Glutamatergic neuron (in vitro differentiated cells): ENCODE measurements at regions not wholly inside any gene's neighbourhood (a gene's known extent, or its start where the extent isn't known, plus 50 kb on each side); places are given as distances from the start of the nearest gene placed in this dataset.

Experiments used
- DNase-seq: peaks from one replicate; pipeline ENCODE4 v3.0.0; 2022
- H3K27ac Mint-ChIP-seq: one replicate; pipeline ENCODE4 v1.8.0; 2020; ENCODE audit warnings: mild to moderate bottlenecking, mixed read lengths, inconsistent platforms; ENCODE audit not compliant: unreplicated experiment
- H3K27me3 Mint-ChIP-seq: one replicate; pipeline ENCODE4 v1.8.0; 2020; ENCODE audit warnings: mild to moderate bottlenecking, moderate library complexity, mixed read lengths, inconsistent platforms; ENCODE audit not compliant: unreplicated experiment
- H3K36me3 Mint-ChIP-seq: one replicate; pipeline ENCODE4 v1.8.0; 2020; ENCODE audit warnings: mild to moderate bottlenecking, mixed read lengths, inconsistent platforms; ENCODE audit not compliant: unreplicated experiment
- H3K4me1 Mint-ChIP-seq: one replicate; pipeline ENCODE4 v1.8.0; 2020; ENCODE audit warnings: mild to moderate bottlenecking, low read depth, mixed read lengths, inconsistent platforms; ENCODE audit not compliant: unreplicated experiment
- H3K4me3 Mint-ChIP-seq: one replicate; pipeline ENCODE4 v1.8.0; 2020; ENCODE audit warnings: mild to moderate bottlenecking, mixed read lengths, inconsistent platforms; ENCODE audit not compliant: unreplicated experiment
- H3K9me3 Mint-ChIP-seq: one replicate; pipeline ENCODE4 v1.8.0; 2020; ENCODE audit warnings: mild to moderate bottlenecking, moderate library complexity, mixed read lengths, inconsistent platforms; ENCODE audit not compliant: unreplicated experiment
- TF ChIP-seq, protein P1 (sequence below): fragments of 200-600 bp; sonication (generic); IDR thresholded peaks from one replicate; pipeline ENCODE4 v1.5.0; 2021; ENCODE audit not compliant: partially characterized antibody, unreplicated experiment

DNA sequence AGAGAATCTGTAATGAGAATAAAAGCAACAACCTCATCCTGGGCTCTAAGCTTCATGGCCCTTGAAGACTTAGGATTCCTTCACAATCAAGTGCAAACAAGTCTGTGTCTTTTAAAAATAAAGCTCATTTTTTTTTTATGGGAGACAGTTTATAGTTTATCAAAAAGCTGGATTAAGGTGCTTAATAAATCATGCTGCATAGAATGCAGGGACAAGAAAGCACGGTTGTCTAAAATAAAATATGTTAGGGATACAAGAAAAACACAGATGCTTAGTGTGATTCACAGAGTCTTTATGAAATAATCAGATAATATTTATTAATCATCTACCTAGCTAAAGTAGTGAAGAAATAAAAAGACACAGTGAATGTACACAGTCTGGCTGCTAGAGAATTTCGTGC lies 2045.9 kb upstream of the WWC1 start:
- Mint-ChIP-seq H3K36me3 (no peaks in the 10 kb centered on the region), H3K27ac (no peak overlapping the region), H3K9me3 (no peaks in the 10 kb centered on the region), H3K4me1 (no peaks in the 10 kb centered on the region), H3K4me3 (no peak overlapping the region), H3K27me3 (no peaks in the 10 kb centered on the region)
- no peak for DNase-seq
- TF ChIP-seq, protein P1, sequence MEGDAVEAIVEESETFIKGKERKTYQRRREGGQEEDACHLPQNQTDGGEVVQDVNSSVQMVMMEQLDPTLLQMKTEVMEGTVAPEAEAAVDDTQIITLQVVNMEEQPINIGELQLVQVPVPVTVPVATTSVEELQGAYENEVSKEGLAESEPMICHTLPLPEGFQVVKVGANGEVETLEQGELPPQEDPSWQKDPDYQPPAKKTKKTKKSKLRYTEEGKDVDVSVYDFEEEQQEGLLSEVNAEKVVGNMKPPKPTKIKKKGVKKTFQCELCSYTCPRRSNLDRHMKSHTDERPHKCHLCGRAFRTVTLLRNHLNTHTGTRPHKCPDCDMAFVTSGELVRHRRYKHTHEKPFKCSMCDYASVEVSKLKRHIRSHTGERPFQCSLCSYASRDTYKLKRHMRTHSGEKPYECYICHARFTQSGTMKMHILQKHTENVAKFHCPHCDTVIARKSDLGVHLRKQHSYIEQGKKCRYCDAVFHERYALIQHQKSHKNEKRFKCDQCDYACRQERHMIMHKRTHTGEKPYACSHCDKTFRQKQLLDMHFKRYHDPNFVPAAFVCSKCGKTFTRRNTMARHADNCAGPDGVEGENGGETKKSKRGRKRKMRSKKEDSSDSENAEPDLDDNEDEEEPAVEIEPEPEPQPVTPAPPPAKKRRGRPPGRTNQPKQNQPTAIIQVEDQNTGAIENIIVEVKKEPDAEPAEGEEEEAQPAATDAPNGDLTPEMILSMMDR: no peak

DNA sequence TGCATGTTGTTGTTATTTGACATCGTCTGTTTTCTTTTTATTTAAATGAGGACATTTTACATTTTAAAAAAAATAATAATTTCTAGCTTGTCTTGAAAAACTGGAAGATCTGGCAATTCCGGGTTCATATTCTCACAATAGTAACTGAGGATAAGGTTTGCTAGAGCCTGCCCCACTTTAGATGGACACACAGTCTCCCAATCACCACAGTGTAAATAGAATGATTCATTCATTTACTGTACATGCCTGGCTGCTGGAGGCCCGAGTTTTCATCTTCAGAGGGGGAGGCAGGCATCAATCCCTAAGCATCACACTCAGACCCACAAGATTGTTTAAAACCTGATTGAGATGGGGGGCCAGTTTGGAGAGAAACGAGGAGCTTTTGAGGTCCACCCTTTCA lies 2039.7 kb upstream of the WWC1 start:
- Mint-ChIP-seq H3K27ac (no peak overlapping the region), H3K9me3 (no peaks in the 10 kb centered on the region), H3K4me3 (no peak overlapping the region), H3K36me3 (no peaks in the 10 kb centered on the region), H3K4me1 (no peaks in the 10 kb centered on the region), H3K27me3 (no peaks in the 10 kb centered on the region)
- TF ChIP-seq, protein P1: no peak
- no peak for DNase-seq

DNA sequence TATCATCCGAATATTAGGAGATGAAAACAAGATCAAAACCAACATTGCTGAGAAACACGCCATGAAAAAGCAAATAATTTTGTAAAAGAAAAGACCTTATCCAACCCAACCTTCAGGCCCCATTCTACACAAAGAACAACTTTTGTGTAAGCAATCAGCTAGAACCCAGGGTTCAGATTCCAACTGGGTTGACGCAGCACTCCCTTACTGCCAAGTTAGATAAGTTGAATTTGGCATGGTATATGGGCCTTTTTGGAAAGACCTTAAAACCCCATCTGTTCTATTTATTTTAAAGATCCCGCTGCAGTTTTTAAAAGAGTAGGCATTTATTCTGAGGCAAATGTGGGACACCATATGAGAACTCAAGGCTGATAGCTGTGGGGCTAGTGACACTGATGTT lies 2033.8 kb upstream of the WWC1 start:
- no peak overlapping the region for H3K27ac Mint-ChIP-seq
- no peaks in the 10 kb centered on the region for H3K27me3 Mint-ChIP-seq
- no peaks in the 10 kb centered on the region for H3K4me1 Mint-ChIP-seq
- no peak overlapping the region for H3K4me3 Mint-ChIP-seq
- H3K36me3 Mint-ChIP-seq: no peaks in the 10 kb centered on the region
- DNase-seq: no peak
- TF ChIP-seq, protein P1: no peak
- no peaks in the 10 kb centered on the region for H3K9me3 Mint-ChIP-seq

DNA sequence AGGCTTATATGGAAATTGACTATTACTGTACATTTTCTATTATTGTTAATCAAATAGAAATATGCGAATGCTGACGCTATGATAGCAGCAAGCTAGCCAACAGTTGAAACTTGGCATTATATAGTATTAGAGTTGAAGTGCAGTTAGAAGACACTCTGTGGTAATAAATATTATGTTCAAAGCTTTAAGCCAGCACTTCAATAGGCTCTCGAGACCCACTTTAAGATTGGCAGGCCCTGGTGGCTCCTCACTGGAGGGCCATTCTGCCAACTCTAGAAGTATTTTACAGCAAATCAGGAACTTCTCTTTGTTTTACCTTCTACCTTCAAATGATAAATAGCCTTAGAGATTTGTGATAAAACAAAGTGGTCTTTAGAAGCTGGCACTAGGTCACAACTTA lies 2029.0 kb upstream of the WWC1 start:
- Mint-ChIP-seq H3K36me3 (no peaks in the 10 kb centered on the region), H3K4me1 (no peaks in the 10 kb centered on the region), H3K27ac (no peak overlapping the region), H3K27me3 (no peaks in the 10 kb centered on the region), H3K4me3 (no peak overlapping the region), H3K9me3 (no peaks in the 10 kb centered on the region)
- no peak for DNase-seq
- TF ChIP-seq, protein P1: no peak

DNA sequence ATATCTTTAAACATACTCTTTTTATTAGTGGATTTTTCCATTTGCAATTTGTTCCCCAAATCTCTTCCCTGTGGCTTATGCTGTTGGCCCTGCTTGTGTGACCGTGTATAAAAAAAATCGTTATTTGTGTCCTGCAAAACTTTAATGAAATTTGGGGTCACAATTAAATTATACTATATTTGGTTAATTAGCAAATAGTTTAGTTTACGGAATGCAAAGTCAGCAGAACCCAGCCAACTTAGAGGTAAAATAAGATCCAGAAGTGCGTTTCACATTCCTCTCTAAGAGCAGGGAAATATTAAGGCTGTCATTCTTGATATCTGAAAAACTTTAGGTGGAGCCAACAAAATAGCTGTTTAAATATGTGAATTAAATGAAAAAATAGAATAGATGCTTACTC lies 2023.5 kb upstream of the WWC1 start:
- TF ChIP-seq, protein P1: no peak
- H3K27ac Mint-ChIP-seq: no peak overlapping the region
- no peaks in the 10 kb centered on the region for H3K4me1 Mint-ChIP-seq
- no peaks in the 10 kb centered on the region for H3K27me3 Mint-ChIP-seq
- H3K9me3 Mint-ChIP-seq: no peaks in the 10 kb centered on the region
- no peak overlapping the region for H3K4me3 Mint-ChIP-seq
- DNase-seq: no peak
- H3K36me3 Mint-ChIP-seq: no peaks in the 10 kb centered on the region
